ENCODE measurements at regions not wholly inside any gene's neighbourhood (a gene's known extent, or its start where the extent isn't known, plus 50 kb on each side); places are given as distances from the start of the nearest gene placed in this dataset.

GRCh38 chrX:40153345-40154249 lies 55.8 kb upstream of the BCOR start:
- peaks cover 0 to 14% (median 0%) of the 10 kb centered on the region in 3 donors for H3K27me3 Mint-ChIP-seq
- H3K4me1 Mint-ChIP-seq = peaks cover 30 to 44% (median 32%) of the 10 kb centered on the region in 3 donors
- peak overlapping the region; percentile 83 to 94 (median 92) for H3K4me3 Mint-ChIP-seq
- no peaks in the 10 kb centered on the region for H3K36me3 Mint-ChIP-seq
- peaks cover 0 to 4% (median 0%) of the 10 kb centered on the region in 7 donors for H3K9me3 Mint-ChIP-seq
- DNase-seq (peak; percentile 83), ATAC-seq (ENCODE audit: low read depth in 2 of 2) (peak; percentile 77)
- H3K27ac Mint-ChIP-seq = peak overlapping the region; percentile 89 to 96 (median 94)

- Mint-ChIP-seq H3K27ac (peak overlapping the region in 5 of 6 donors; percentile 61 to 96 (median 93)), H3K4me3 (peak overlapping the region; percentile 83 to 94 (median 92)), H3K36me3 (no peaks in the 10 kb centered on the region), H3K9me3 (peaks cover 0 to 4% (median 0%) of the 10 kb centered on the region in 7 donors), H3K4me1 (peaks cover 36 to 47% (median 38%) of the 10 kb centered on the region in 3 donors), H3K27me3 (peaks cover 0 to 22% (median 0%) of the 10 kb centered on the region in 3 donors)
- ATAC-seq (ENCODE audit: low read depth in 2 of 2) (no peak), DNase-seq (no peak)
Observed at GRCh38 chrX:40152741-40153344, 55.1 kb upstream of the BCOR start.

- ATAC-seq (ENCODE audit: low read depth in 2 of 2) (peak; percentile 34 to 38), DNase-seq (no peak)
- Mint-ChIP-seq H3K4me3 (peak overlapping the region; percentile 56 to 90 (median 76)), H3K36me3 (no peaks in the 10 kb centered on the region), H3K9me3 (peaks cover 0 to 2% (median 0%) of the 10 kb centered on the region in 7 donors), H3K27ac (peak overlapping the region in 5 of 6 donors; percentile 34 to 91 (median 60)), H3K27me3 (peaks cover 0 to 22% (median 0%) of the 10 kb centered on the region in 3 donors), H3K4me1 (peaks cover 31 to 44% (median 37%) of the 10 kb centered on the region in 3 donors)
Observed at GRCh38 chrX:40152173-40152711, 54.5 kb upstream of the BCOR start.

- H3K27me3 Mint-ChIP-seq = peaks cover 0 to 22% (median 0%) of the 10 kb centered on the region in 3 donors
Observed at GRCh38 chrX:40151211-40152172, 53.7 kb upstream of the BCOR start.

GRCh38 chrX:40150503-40150902 lies 52.7 kb upstream of the BCOR start:
- Mint-ChIP-seq H3K27me3 (peaks cover 0 to 22% (median 0%) of the 10 kb centered on the region in 3 donors), H3K27ac (no peak overlapping the region), H3K4me1 (peaks cover 36 to 44% (median 41%) of the 10 kb centered on the region in 3 donors), H3K4me3 (peak overlapping the region in 4 of 8 donors; percentile 18 to 70 (median 58)), H3K36me3 (no peaks in the 10 kb centered on the region), H3K9me3 (peaks cover 0 to 2% (median 0%) of the 10 kb centered on the region in 7 donors)
- ATAC-seq (ENCODE audit: low read depth in 2 of 2) (no peak), DNase-seq (no peak)

More at GRCh38 chrX:40151211-40152172, 53.7 kb upstream of the BCOR start:
- H3K4me1 Mint-ChIP-seq = peaks cover 36 to 44% (median 40%) of the 10 kb centered on the region in 3 donors
- H3K36me3 Mint-ChIP-seq = no peaks in the 10 kb centered on the region
- H3K4me3 Mint-ChIP-seq = peak overlapping the region in 6 of 8 donors; percentile 22 to 76 (median 52)
- ATAC-seq (ENCODE audit: low read depth in 2 of 2) (no peak), DNase-seq (no peak)
- H3K27ac Mint-ChIP-seq = peak overlapping the region in 2 of 6 donors; percentile 29 to 42
- peaks cover 0 to 2% (median 0%) of the 10 kb centered on the region in 7 donors for H3K9me3 Mint-ChIP-seq

GRCh38 chrX:40149286-40150175 lies 51.8 kb upstream of the BCOR start:
- Mint-ChIP-seq H3K9me3 (no peaks in the 10 kb centered on the region), H3K36me3 (no peaks in the 10 kb centered on the region), H3K27me3 (peaks cover 0 to 22% (median 0%) of the 10 kb centered on the region in 3 donors), H3K4me1 (peaks cover 39 to 45% (median 45%) of the 10 kb centered on the region in 3 donors), H3K4me3 (peak overlapping the region; percentile 74 to 87 (median 80)), H3K27ac (peak overlapping the region in 4 of 6 donors; percentile 39 to 95 (median 77))
- ATAC-seq (ENCODE audit: low read depth in 2 of 2) (no peak), DNase-seq (no peak)

GRCh38 chrX:40148385-40149285 lies 50.9 kb upstream of the BCOR start:
- ATAC-seq (ENCODE audit: low read depth in 2 of 2) (peak; percentile 20 to 27), DNase-seq (no peak)
- H3K4me3 Mint-ChIP-seq = peak overlapping the region; percentile 74 to 87 (median 80)
- peaks cover 39 to 45% (median 41%) of the 10 kb centered on the region in 3 donors for H3K4me1 Mint-ChIP-seq
- no peaks in the 10 kb centered on the region for H3K9me3 Mint-ChIP-seq
- H3K36me3 Mint-ChIP-seq = no peaks in the 10 kb centered on the region
- H3K27ac Mint-ChIP-seq = peak overlapping the region in 5 of 6 donors; percentile 66 to 95 (median 88)
- peaks cover 0 to 22% (median 0%) of the 10 kb centered on the region in 3 donors for H3K27me3 Mint-ChIP-seq

- Mint-ChIP-seq H3K4me1 (peaks cover 36 to 45% (median 41%) of the 10 kb centered on the region in 3 donors), H3K36me3 (no peaks in the 10 kb centered on the region), H3K4me3 (peak overlapping the region in 5 of 8 donors; percentile 53 to 86 (median 78)), H3K27me3 (peaks cover 0 to 23% (median 0%) of the 10 kb centered on the region in 3 donors), H3K27ac (peak overlapping the region in 2 of 6 donors; percentile 54 to 66), H3K9me3 (peaks cover 0 to under 1% (median 0%) of the 10 kb centered on the region in 7 donors)
- ATAC-seq (ENCODE audit: low read depth in 2 of 2) (no peak), DNase-seq (no peak)
Observed at GRCh38 chrX:40147971-40148370, 50.2 kb upstream of the BCOR start.

Data from naive B cell (primary cell).